PC-9 (cell line): ENCODE measurements at regions not wholly inside any gene's neighbourhood (a gene's known extent, or its start where the extent isn't known, plus 50 kb on each side); places are given as distances from the start of the nearest gene placed in this dataset.

Experiments
- BruUV-seq: library from RNA; stranded (reverse); fragments of 400-500 nt; replicated peaks from 2 replicates; lab custom pipeline; 2021; lab: Mats Ljungman, UMichigan
- CTCF ChIA-PET: fragments of 300-600 bp; sonication (Branson Sonifier 250); formaldehyde crosslinking; loops from one replicate; lab custom pipeline; 2022; ENCODE audit warnings: antibody characterized with exemption; lab: Charles Lee
- POLR2A ChIA-PET: fragments of 300-600 bp; sonication (Branson Sonifier 250); formaldehyde crosslinking; loops from one replicate; lab custom pipeline; 2022; ENCODE audit warnings: antibody characterized with exemption; ENCODE audit not compliant: unreplicated experiment; lab: Charles Lee
- DNase-seq, 2 experiments: peaks; one replicate each; pipeline versions ENCODE4 v3.0.0 to v3.0.0-alpha.2; 2015 to 2022; ENCODE audit warnings: mixed read lengths in 1 of 2
- H2AFZ ChIP-seq: fragments of 200-600 bp; sonication (generic); 2 replicates; pipeline ENCODE4 v1.8.1; 2017; ENCODE audit warnings: antibody characterized with exemption
- H3F3A ChIP-seq: fragments of 200-600 bp; sonication (generic); 2 replicates; pipeline ENCODE4 v1.8.1; 2017; ENCODE audit warnings: antibody characterized with exemption, mild to moderate bottlenecking, low read depth; ENCODE audit not compliant: insufficient read depth
- H3K27ac ChIP-seq: fragments of 200-600 bp; sonication (generic); 2 replicates; pipeline ENCODE4 v1.6.1; 2016; ENCODE audit warnings: mixed run types
- H3K27me3 ChIP-seq: fragments of 200-600 bp; sonication (generic); 2 replicates; pipeline ENCODE4 v1.6.1; 2016; ENCODE audit warnings: low read depth, mixed run types; ENCODE audit not compliant: insufficient read depth
- H3K36me3 ChIP-seq: fragments of 200-600 bp; sonication (generic); 2 replicates; pipeline ENCODE4 v1.6.1; 2016; ENCODE audit warnings: low read depth, mixed run types
- H3K4me1 ChIP-seq: fragments of 200-600 bp; sonication (generic); replicated peaks from 2 replicates; pipeline ENCODE4 v1.6.1; 2016; ENCODE audit warnings: mixed run types; ENCODE audit not compliant: insufficient read depth
- H3K4me2 ChIP-seq: fragments of 200-600 bp; sonication (generic); 2 replicates; pipeline ENCODE4 v1.6.1; 2017; ENCODE audit warnings: mixed run types
- H3K4me3 ChIP-seq: fragments of 200-600 bp; sonication (generic); 2 replicates; pipeline ENCODE4 v1.6.1; 2016; ENCODE audit warnings: mixed run types
- H3K79me2 ChIP-seq: fragments of 200-600 bp; sonication (generic); 2 replicates; pipeline ENCODE4 v1.6.1; 2017; ENCODE audit warnings: low read depth, mixed run types
- H3K9me2 ChIP-seq: fragments of 200-600 bp; sonication (generic); 2 replicates; pipeline ENCODE4 v1.8.1; 2017; ENCODE audit warnings: mild to moderate bottlenecking; ENCODE audit not compliant: insufficient read depth
- H3K9me3 ChIP-seq: fragments of 200-600 bp; sonication (generic); 2 replicates; pipeline ENCODE4 v1.8.1; 2016; ENCODE audit warnings: low read depth; ENCODE audit not compliant: insufficient read depth
- H4K20me1 ChIP-seq: fragments of 200-600 bp; sonication (generic); 2 replicates; pipeline ENCODE4 v1.8.1; 2017; ENCODE audit not compliant: insufficient read depth
- CTCF ChIP-seq: fragments of 200-600 bp; sonication (generic); conservative IDR thresholded peaks from 2 replicates; pipeline ENCODE4 v1.6.1; 2017; ENCODE audit warnings: mixed run types, antibody characterized with exemption, mild to moderate bottlenecking, moderate library complexity
- EZH2 ChIP-seq: fragments of 200-600 bp; sonication (generic); IDR thresholded peaks from 2 replicates; pipeline ENCODE4 v1.8.0; 2017; ENCODE audit warnings: antibody characterized with exemption, low read depth
- intact Hi-C: fragments of 100-400 bp; cut with micrococcal nuclease; formaldehyde crosslinking; loops from one replicate; pipeline ENCODE4 v1.10.0; 2022; ENCODE audit not compliant: unreplicated experiment

DNA sequence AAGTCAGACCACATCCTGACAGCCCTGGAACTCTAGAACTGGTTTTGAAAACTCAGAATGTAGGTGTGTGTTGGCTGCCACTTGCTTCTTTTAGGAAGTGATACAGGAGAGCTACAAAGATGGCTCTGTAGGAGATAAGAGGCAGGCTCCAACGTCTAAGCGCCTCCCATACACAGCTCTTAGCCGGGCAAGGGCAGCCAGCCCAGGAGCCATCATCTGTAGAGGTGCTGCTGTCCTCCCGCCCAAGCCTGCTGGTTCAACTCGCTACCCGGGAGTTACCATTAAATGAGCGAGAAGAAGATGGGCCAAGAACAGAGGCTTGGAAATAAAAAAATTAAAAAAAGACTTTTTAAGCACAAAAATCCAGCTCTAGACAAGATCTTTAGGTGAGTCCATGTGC, 61.2 kb upstream of the DIO3 start:
- ChIA-PET CTCF (no interaction called here), POLR2A (no interaction called here)
- H3K79me2 ChIP-seq, result no peaks in the 10 kb centered on the region
- no peaks in the 10 kb centered on the region for H3K4me1 ChIP-seq
- no peak for DNase-seq
- intact Hi-C loops, result no loop called here
- TF ChIP-seq EZH2 (no peak), CTCF (no peak)
- H3K36me3 ChIP-seq, result no peaks in the 10 kb centered on the region
- no peak overlapping the region for H3K27ac ChIP-seq
- peaks cover 28% of the 10 kb centered on the region for H3K27me3 ChIP-seq
- no peaks in the 10 kb centered on the region for H3F3A ChIP-seq
- no peaks in the 10 kb centered on the region for H3K9me3 ChIP-seq
- BruUV-seq, result no TSS peak
- no peak overlapping the region for H3K4me3 ChIP-seq
- H3K4me2 ChIP-seq, result no peak overlapping the region
- no peaks in the 10 kb centered on the region for H4K20me1 ChIP-seq
- H3K9me2 ChIP-seq, result no peaks in the 10 kb centered on the region
- no peak overlapping the region for H2AFZ ChIP-seq

GRCh38 chr14:101500681-101501080, 60.6 kb upstream of the DIO3 start:
- Histone ChIP-seq H3K27ac (no peak overlapping the region), H3K9me2 (no peaks in the 10 kb centered on the region), H3F3A (no peaks in the 10 kb centered on the region), H4K20me1 (no peaks in the 10 kb centered on the region), H3K9me3 (no peaks in the 10 kb centered on the region), H3K4me2 (no peak overlapping the region), H3K27me3 (peaks cover 28% of the 10 kb centered on the region), H3K79me2 (no peaks in the 10 kb centered on the region), H2AFZ (no peak overlapping the region), H3K36me3 (no peaks in the 10 kb centered on the region), H3K4me1 (no peaks in the 10 kb centered on the region), H3K4me3 (no peak overlapping the region)
- intact Hi-C loops, result no loop called here
- no peak for DNase-seq
- TF ChIP-seq CTCF (no peak), EZH2 (no peak)
- ChIA-PET CTCF (interaction anchor here (0.5 kb wide), 1 partner anchor 15 kb away, joined by 3 read pairs; no protein-coding TSS in a partner anchor), POLR2A (no interaction called here)
- BruUV-seq, result no TSS peak

DNA sequence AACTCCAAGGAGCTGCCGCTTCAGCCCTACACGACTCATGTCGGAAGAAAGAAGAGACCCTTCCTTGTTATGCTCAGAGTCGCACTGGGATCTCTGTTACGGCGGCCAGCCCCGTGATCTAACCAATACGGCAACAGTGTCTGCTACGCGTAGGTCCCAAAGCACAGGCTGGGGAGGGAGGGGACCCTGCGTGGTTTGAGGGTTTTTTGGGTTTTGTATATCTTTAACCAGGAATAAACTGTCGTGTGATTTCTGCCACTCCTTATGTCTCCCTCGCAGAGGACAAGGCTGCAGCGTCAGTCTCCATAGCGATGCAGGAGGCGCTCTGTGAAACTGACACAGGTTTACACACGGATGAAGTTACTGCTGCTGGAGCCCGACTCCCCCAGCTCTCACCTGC, 60.0 kb upstream of the DIO3 start:
- Histone ChIP-seq H4K20me1 (no peaks in the 10 kb centered on the region), H3K9me3 (no peaks in the 10 kb centered on the region), H3K79me2 (no peaks in the 10 kb centered on the region), H3K27me3 (peaks cover 28% of the 10 kb centered on the region), H2AFZ (no peak overlapping the region), H3K4me1 (no peaks in the 10 kb centered on the region), H3K4me2 (no peak overlapping the region), H3K36me3 (no peaks in the 10 kb centered on the region), H3K9me2 (no peaks in the 10 kb centered on the region), H3K4me3 (no peak overlapping the region), H3F3A (no peaks in the 10 kb centered on the region), H3K27ac (no peak overlapping the region)
- intact Hi-C loops, result no loop called here
- TF ChIP-seq EZH2 (no peak), CTCF (no peak)
- no TSS peak for BruUV-seq
- ChIA-PET CTCF (interaction anchor here (0.5 kb wide), 1 partner anchor 14 kb away, joined by 3 read pairs; no protein-coding TSS in a partner anchor), POLR2A (no interaction called here)
- DNase-seq, result no peak
